ENCODE measurements at regions not wholly inside any gene's neighbourhood (a gene's known extent, or its start where the extent isn't known, plus 50 kb on each side); places are given as distances from the start of the nearest gene placed in this dataset.

- Histone ChIP-seq H3K9me3 (ENCODE audit: low read length) (no peaks in the 10 kb centered on the region), H3K27me3 (ENCODE audit: insufficient read depth, low read length) (no peaks in the 10 kb centered on the region), H2AFZ (ENCODE audit: low read length) (no peak overlapping the region), H4K20me1 (ENCODE audit: insufficient read depth, low read length) (no peaks in the 10 kb centered on the region), H3K79me2 (ENCODE audit: insufficient read depth, low read length) (no peaks in the 10 kb centered on the region), H3K4me1 (ENCODE audit: insufficient read depth, low read length, severe bottlenecking) (no peaks in the 10 kb centered on the region), H3F3A (ENCODE audit: insufficient read depth, low read length) (no peaks in the 10 kb centered on the region), H3K9me2 (ENCODE audit: low read depth, low read length) (no peaks in the 10 kb centered on the region), H3K36me3 (ENCODE audit: insufficient read depth, low read length) (no peaks in the 10 kb centered on the region), H3K9ac (ENCODE audit: low read length) (no peak overlapping the region), H3K4me2 (ENCODE audit: low read length) (no peak overlapping the region), H3K4me3 (ENCODE audit: low read depth, low read length, poor library complexity, severe bottlenecking) (no peak overlapping the region), H3K27ac (ENCODE audit: low read depth, low read length, poor library complexity, severe bottlenecking) (no peak overlapping the region)
- TF ChIP-seq EZH2 (IDR thresholded peaks at IDR 0.05; ENCODE audit: borderline replicate concordance, low read length): no peak
- TF ChIP-seq, protein P1, sequence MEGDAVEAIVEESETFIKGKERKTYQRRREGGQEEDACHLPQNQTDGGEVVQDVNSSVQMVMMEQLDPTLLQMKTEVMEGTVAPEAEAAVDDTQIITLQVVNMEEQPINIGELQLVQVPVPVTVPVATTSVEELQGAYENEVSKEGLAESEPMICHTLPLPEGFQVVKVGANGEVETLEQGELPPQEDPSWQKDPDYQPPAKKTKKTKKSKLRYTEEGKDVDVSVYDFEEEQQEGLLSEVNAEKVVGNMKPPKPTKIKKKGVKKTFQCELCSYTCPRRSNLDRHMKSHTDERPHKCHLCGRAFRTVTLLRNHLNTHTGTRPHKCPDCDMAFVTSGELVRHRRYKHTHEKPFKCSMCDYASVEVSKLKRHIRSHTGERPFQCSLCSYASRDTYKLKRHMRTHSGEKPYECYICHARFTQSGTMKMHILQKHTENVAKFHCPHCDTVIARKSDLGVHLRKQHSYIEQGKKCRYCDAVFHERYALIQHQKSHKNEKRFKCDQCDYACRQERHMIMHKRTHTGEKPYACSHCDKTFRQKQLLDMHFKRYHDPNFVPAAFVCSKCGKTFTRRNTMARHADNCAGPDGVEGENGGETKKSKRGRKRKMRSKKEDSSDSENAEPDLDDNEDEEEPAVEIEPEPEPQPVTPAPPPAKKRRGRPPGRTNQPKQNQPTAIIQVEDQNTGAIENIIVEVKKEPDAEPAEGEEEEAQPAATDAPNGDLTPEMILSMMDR (IDR thresholded peaks at IDR 0.05; ENCODE audit: low read length): no peak
Measured at GRCh38 chr6:140782941-140783340, 1349.8 kb upstream of the GJE1 start.

DNA sequence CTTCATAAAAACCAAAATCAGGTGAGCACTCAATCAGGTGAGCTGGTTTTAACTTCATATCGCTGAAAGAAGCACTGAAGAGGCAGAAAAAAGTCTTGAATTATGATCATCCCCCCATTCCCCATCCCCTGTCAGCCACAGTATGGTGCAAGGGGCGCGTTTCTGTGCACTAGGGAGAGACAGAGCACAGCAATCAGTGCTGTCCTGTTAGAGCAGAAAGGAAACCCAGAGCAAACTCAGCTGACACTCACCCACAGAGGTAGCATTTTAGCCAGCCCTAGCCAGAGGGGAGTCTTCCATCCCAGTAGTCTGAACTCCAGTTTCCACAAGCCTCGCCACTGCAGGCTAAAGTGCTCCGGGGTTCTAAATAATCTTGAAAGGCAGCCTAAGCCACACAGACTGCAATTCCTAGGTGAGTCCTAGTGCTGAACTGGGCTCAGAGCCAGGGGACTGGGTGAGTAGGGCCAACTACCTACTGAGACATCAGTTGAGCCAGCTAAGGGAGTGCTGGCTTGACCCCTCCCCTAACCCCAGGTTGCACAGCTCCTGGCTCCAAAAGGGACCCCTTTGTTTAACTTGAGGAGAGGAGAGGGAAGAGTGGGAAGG is 1352.6 kb upstream of the GJE1 start:
- H2AFZ ChIP-seq (ENCODE audit: low read length): no peak overlapping the region
- H3K36me3 ChIP-seq (ENCODE audit: insufficient read depth, low read length): no peaks in the 10 kb centered on the region
- no peaks in the 10 kb centered on the region for H3K79me2 ChIP-seq (ENCODE audit: insufficient read depth, low read length)
- no peaks in the 10 kb centered on the region for H3K9me2 ChIP-seq (ENCODE audit: low read depth, low read length)
- no peaks in the 10 kb centered on the region for H3K4me1 ChIP-seq (ENCODE audit: insufficient read depth, low read length, severe bottlenecking)
- no peak overlapping the region for H3K9ac ChIP-seq (ENCODE audit: low read length)
- TF ChIP-seq, protein P1 (IDR thresholded peaks at IDR 0.05; ENCODE audit: low read length): no peak
- no peak for TF ChIP-seq EZH2 (IDR thresholded peaks at IDR 0.05; ENCODE audit: borderline replicate concordance, low read length)
- H3K27me3 ChIP-seq (ENCODE audit: insufficient read depth, low read length): no peaks in the 10 kb centered on the region
- no peaks in the 10 kb centered on the region for H3K9me3 ChIP-seq (ENCODE audit: low read length)
- H3F3A ChIP-seq (ENCODE audit: insufficient read depth, low read length): no peaks in the 10 kb centered on the region
- H3K27ac ChIP-seq (ENCODE audit: low read depth, low read length, poor library complexity, severe bottlenecking): no peak overlapping the region
- H4K20me1 ChIP-seq (ENCODE audit: insufficient read depth, low read length): no peaks in the 10 kb centered on the region
- no peak overlapping the region for H3K4me3 ChIP-seq (ENCODE audit: low read depth, low read length, poor library complexity, severe bottlenecking)
- no peak overlapping the region for H3K4me2 ChIP-seq (ENCODE audit: low read length)

DNA sequence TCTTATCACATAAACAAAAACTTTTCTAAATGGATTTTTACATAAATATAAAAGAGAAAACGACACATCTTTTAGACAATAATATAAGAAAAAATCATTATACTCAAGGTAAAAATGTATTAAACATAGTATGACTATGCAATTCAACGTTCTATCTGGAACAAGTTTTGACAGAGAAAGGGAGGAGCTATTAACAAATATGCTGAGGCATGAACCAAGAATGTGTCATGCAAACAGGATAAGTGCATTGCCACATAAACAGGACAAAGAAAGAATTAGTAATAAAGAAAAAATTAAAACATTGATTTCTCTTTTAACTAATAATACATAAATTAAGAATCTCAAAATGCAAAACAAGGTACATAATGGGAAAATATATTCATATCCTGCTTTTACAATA is 1353.4 kb upstream of the GJE1 start:
- no peaks in the 10 kb centered on the region for H3K9me2 ChIP-seq (ENCODE audit: low read depth, low read length)
- no peak overlapping the region for H3K27ac ChIP-seq (ENCODE audit: low read depth, low read length, poor library complexity, severe bottlenecking)
- H3K4me1 ChIP-seq (ENCODE audit: insufficient read depth, low read length, severe bottlenecking): no peaks in the 10 kb centered on the region
- no peak overlapping the region for H3K9ac ChIP-seq (ENCODE audit: low read length)
- no peak overlapping the region for H3K4me3 ChIP-seq (ENCODE audit: low read depth, low read length, poor library complexity, severe bottlenecking)
- no peaks in the 10 kb centered on the region for H3K9me3 ChIP-seq (ENCODE audit: low read length)
- no peaks in the 10 kb centered on the region for H3K27me3 ChIP-seq (ENCODE audit: insufficient read depth, low read length)
- no peaks in the 10 kb centered on the region for H4K20me1 ChIP-seq (ENCODE audit: insufficient read depth, low read length)
- no peaks in the 10 kb centered on the region for H3K79me2 ChIP-seq (ENCODE audit: insufficient read depth, low read length)
- no peaks in the 10 kb centered on the region for H3K36me3 ChIP-seq (ENCODE audit: insufficient read depth, low read length)
- H2AFZ ChIP-seq (ENCODE audit: low read length): no peak overlapping the region
- H3K4me2 ChIP-seq (ENCODE audit: low read length): no peak overlapping the region
- no peak for TF ChIP-seq EZH2 (IDR thresholded peaks at IDR 0.05; ENCODE audit: borderline replicate concordance, low read length)
- TF ChIP-seq, protein P1 (IDR thresholded peaks at IDR 0.05; ENCODE audit: low read length): no peak
- no peaks in the 10 kb centered on the region for H3F3A ChIP-seq (ENCODE audit: insufficient read depth, low read length)
